Left lung (tissue), 4 donors: ENCODE measurements at regions not wholly inside any gene's neighbourhood (a gene's known extent, or its start where the extent isn't known, plus 50 kb on each side); places are given as distances from the start of the nearest gene placed in this dataset.

Experiments
- ATAC-seq: fragments of 200-7000 bp; cut with Tn5 transposase; one replicate; pipeline ENCODE4 v1.9.1; 2020; ENCODE audit warnings: moderate library complexity
- DNase-seq, 4 donors: peaks; one replicate each; pipeline ENCODE4 v3.0.0-alpha.2; 2013 to 2020
- H3K27ac ChIP-seq, 2 donors: fragments of 200-600 bp; sonication (generic) in 1 of 2; one replicate each; pipeline versions ENCODE4 v1.5.0 to v1.8.0; 2020 to 2021
- H3K27me3 ChIP-seq, 2 donors: fragments of 200-600 bp; sonication (generic) in 1 of 2; one replicate each; pipeline versions ENCODE4 v1.5.0 to v1.8.0; 2020 to 2021
- H3K36me3 ChIP-seq, 2 donors: fragments of 200-600 bp; sonication (generic) in 1 of 2; one replicate each; pipeline versions ENCODE4 v1.5.0 to v1.8.0; 2020 to 2021
- H3K4me1 ChIP-seq, 2 donors: fragments of 200-600 bp; one replicate each; pipeline ENCODE4 v1.8.0; 2021
- H3K4me3 ChIP-seq, 2 donors: fragments of 200-600 bp; sonication (generic) in 1 of 2; one replicate each; pipeline versions ENCODE4 v1.5.0 to v1.8.0; 2020 to 2021; ENCODE audit warnings: mild to moderate bottlenecking in 1 of 2
- H3K9me3 ChIP-seq, 2 donors: fragments of 200-600 bp; sonication (generic) in 1 of 2; one replicate each; pipeline versions ENCODE4 v1.5.0 to v1.8.0; 2020 to 2021
- intact Hi-C, 2 donors: fragments of 100-400 bp; cut with DNase I; formaldehyde crosslinking; loops; one replicate each; pipeline versions ENCODE4 v1.11.2 to v1.14.2; 2022
- TF ChIP-seq, protein P1 (sequence below), 2 donors: fragments of 200-600 bp; sonication (generic) in 1 of 2; IDR thresholded peaks; one replicate each; pipeline versions ENCODE4 v1.5.0 to v1.8.0; 2021; ENCODE audit warnings: antibody characterized with exemption in 2 of 2
- donor health status: DM: no; HTN: yes; CAD: no.
- donor health status: DM: no; HTN: no; CAD: no.

DNA sequence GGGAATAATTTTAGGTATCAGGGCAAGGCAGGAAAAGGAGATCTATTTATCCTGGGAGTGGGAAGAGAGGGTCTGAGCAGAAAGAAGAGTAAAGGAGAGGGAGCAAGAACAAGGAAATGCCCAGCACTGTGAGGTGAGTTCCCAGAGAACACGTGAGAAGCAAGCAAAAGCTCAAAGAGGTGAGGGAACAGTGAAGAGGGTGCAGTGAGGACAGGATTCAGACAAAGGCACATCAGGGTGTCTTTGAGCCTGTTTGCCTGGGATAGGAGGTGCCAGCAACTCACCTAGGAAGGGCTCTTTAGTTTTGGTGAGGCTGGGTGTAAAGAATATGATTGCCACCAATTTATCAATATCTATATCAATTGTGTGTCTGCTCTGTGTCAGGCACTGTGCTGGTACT, 88.9 kb upstream of the NRXN3 start:
- no peak overlapping the region for H3K4me3 ChIP-seq
- no peaks in the 10 kb centered on the region for H3K36me3 ChIP-seq
- DNase-seq (no peak), ATAC-seq (no peak)
- no peak overlapping the region for H3K27ac ChIP-seq
- no peaks in the 10 kb centered on the region for H3K9me3 ChIP-seq
- intact Hi-C loops: no loop called here
- no peaks in the 10 kb centered on the region for H3K27me3 ChIP-seq
- H3K4me1 ChIP-seq: no peaks in the 10 kb centered on the region
- TF ChIP-seq, protein P1, sequence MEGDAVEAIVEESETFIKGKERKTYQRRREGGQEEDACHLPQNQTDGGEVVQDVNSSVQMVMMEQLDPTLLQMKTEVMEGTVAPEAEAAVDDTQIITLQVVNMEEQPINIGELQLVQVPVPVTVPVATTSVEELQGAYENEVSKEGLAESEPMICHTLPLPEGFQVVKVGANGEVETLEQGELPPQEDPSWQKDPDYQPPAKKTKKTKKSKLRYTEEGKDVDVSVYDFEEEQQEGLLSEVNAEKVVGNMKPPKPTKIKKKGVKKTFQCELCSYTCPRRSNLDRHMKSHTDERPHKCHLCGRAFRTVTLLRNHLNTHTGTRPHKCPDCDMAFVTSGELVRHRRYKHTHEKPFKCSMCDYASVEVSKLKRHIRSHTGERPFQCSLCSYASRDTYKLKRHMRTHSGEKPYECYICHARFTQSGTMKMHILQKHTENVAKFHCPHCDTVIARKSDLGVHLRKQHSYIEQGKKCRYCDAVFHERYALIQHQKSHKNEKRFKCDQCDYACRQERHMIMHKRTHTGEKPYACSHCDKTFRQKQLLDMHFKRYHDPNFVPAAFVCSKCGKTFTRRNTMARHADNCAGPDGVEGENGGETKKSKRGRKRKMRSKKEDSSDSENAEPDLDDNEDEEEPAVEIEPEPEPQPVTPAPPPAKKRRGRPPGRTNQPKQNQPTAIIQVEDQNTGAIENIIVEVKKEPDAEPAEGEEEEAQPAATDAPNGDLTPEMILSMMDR (IDR thresholded peaks at IDR 0.05): no peak

DNA sequence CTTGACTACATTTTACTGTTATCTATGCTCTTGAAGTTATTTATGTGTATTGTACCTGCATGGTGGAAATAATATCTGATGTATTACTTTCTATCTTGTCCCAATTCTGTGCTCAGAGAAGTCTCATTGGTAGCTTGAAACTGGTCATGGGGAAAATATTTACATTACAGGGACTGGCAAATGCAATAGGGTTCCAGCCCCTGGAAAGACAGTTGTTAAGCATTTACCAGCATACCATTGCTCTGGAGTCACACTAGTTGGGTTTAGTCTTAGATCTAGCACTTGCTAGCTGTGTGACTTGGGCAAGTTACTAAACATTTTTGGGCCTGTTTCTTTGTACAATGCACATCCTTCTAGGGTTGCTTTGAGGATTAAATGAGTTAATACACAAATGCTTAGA, 86.3 kb upstream of the NRXN3 start:
- no peak for ATAC-seq
- no peaks in the 10 kb centered on the region for H3K36me3 ChIP-seq
- intact Hi-C loops: no loop called here
- no peaks in the 10 kb centered on the region for H3K9me3 ChIP-seq
- H3K4me3 ChIP-seq: no peak overlapping the region
- no peak overlapping the region for H3K27ac ChIP-seq
- TF ChIP-seq, protein P1 (IDR thresholded peaks at IDR 0.05): no peak
- H3K27me3 ChIP-seq: no peaks in the 10 kb centered on the region
- DNase-seq: no peak
- no peaks in the 10 kb centered on the region for H3K4me1 ChIP-seq

DNA sequence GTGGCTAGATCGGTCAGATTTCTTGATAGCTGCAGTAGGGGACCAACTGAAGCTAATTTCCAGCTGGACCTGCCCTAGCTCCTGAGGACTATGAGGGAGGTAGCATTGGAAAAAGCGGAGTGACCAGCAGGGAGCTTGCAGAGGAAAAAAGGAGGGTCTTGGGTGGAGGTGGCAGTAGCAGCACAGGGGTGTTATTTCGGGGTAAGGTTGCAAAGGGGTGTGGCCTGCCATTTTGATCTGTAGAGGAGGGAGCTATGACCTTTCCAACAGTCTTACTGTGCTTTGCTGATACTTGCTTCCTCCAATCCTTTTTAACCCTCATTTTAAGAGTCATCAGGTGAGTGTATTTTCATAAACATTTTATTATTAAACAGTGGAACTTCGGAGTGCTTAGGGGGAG, 83.8 kb upstream of the NRXN3 start:
- H3K36me3 ChIP-seq: no peaks in the 10 kb centered on the region
- no peaks in the 10 kb centered on the region for H3K27me3 ChIP-seq
- DNase-seq (no peak), ATAC-seq (no peak)
- H3K4me1 ChIP-seq: no peaks in the 10 kb centered on the region
- H3K4me3 ChIP-seq: no peak overlapping the region
- TF ChIP-seq, protein P1 (IDR thresholded peaks at IDR 0.05): no peak
- H3K9me3 ChIP-seq: no peaks in the 10 kb centered on the region
- intact Hi-C loops: no loop called here
- H3K27ac ChIP-seq: no peak overlapping the region

DNA sequence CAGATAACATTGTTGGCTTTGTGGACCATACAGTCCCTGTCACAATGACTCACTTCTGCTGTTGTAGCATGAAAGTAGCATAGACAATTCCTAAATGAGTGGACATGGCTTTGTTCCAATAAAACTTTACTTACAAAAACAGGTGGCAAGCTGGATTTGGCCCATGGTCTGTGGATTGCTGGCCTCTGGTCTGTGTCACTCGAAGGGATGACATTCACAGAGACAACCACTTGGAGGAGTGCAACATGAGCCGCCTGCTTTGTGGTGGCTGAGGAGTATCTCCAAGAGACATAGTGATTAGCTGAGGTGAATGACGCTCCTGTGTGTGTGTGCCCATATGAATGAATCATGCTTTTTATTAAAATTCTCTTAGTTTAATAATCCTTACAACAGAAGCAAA, 81.3 kb upstream of the NRXN3 start:
- Histone ChIP-seq H3K4me1 (no peaks in the 10 kb centered on the region), H3K4me3 (no peak overlapping the region), H3K27ac (no peak overlapping the region), H3K9me3 (no peaks in the 10 kb centered on the region), H3K27me3 (no peaks in the 10 kb centered on the region), H3K36me3 (no peaks in the 10 kb centered on the region)
- intact Hi-C loops: no loop called here
- ATAC-seq (no peak), DNase-seq (no peak)
- TF ChIP-seq, protein P1 (IDR thresholded peaks at IDR 0.05): no peak

DNA sequence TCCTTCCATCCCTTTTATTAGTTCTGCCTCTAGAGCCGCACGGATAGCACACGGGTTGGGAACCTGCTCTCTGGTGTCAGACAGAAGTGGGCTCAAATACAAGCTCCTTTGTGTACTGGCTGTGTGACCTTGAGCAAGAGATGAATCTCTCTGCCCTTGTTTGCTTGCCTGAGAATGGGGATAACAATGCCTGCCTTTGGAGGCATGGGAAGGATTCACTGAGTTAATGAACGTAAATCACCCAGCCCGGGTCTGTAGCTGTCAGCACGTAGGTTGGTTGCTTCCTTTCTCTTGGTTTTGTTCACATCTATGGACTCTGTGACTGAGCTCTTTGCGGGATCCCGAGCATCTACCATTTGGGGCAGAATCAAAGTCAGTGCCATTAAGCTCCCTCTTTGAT, 79.3 kb upstream of the NRXN3 start:
- ATAC-seq (no peak), DNase-seq (no peak)
- Histone ChIP-seq H3K27ac (no peak overlapping the region), H3K36me3 (no peaks in the 10 kb centered on the region), H3K27me3 (no peaks in the 10 kb centered on the region), H3K4me3 (no peak overlapping the region), H3K9me3 (no peaks in the 10 kb centered on the region), H3K4me1 (no peaks in the 10 kb centered on the region)
- TF ChIP-seq, protein P1 (IDR thresholded peaks at IDR 0.05): no peak
- intact Hi-C loops: no loop called here
